IMR-90 (cell line): ENCODE measurements at regions not wholly inside any gene's neighbourhood (a gene's known extent, or its start where the extent isn't known, plus 50 kb on each side); places are given as distances from the start of the nearest gene placed in this dataset.

Source experiments
- ATAC-seq: fragments of 200-7000 bp; cut with Tn5 transposase; 2 replicates; pipeline ENCODE4 v1.9.1; 2020; ENCODE audit warnings: low read depth, mild to moderate bottlenecking, moderate library complexity
- BruUV-seq: library from RNA; stranded (reverse); fragments of 400-500 nt; replicated peaks from 2 replicates; lab custom pipeline; 2021; lab: Mats Ljungman, UMichigan
- CTCF ChIA-PET: fragments of 300-600 bp; formaldehyde crosslinking; extraction: SDS; loops from one replicate; lab custom pipeline; 2021; ENCODE audit warnings: antibody characterized with exemption; lab: Yijun Ruan, JAX
- POLR2A ChIA-PET: fragments of 300-600 bp; sonication (Branson Sonifier 250); formaldehyde crosslinking; loops from one replicate; lab custom pipeline; 2022; ENCODE audit warnings: antibody characterized with exemption; ENCODE audit not compliant: unreplicated experiment; lab: Charles Lee
- DNase-seq: peaks from one replicate; pipeline ENCODE4 v3.0.0; 2013
- H2AFZ ChIP-seq: replicated peaks from 2 replicates; pipeline ENCODE3; 2013; ENCODE audit warnings: low read length, mild to moderate bottlenecking; ENCODE audit not compliant: poor library complexity
- H2AK5ac ChIP-seq: 2 replicates; pipeline ENCODE4 v1.6.1; 2013; ENCODE audit warnings: low read depth, low read length, inconsistent platforms
- H2AK9ac ChIP-seq: replicated peaks from 2 replicates; pipeline ENCODE3; 2013; ENCODE audit warnings: mild to moderate bottlenecking, low read depth, low read length, moderate library complexity; ENCODE audit not compliant: poor library complexity
- H2BK120ac ChIP-seq: 2 replicates; pipeline ENCODE4 v1.6.1; 2013; ENCODE audit warnings: low read depth, low read length, inconsistent platforms
- H2BK15ac ChIP-seq: 3 replicates; pipeline ENCODE4 v1.6.1; 2013; ENCODE audit warnings: low read depth, low read length, inconsistent platforms
- H2BK20ac ChIP-seq: 2 replicates; pipeline ENCODE4 v1.6.1; 2013; ENCODE audit warnings: low read depth, mild to moderate bottlenecking, inconsistent platforms, low read length, moderate library complexity
- H2BK5ac ChIP-seq: 2 replicates; pipeline ENCODE4 v1.6.1; 2013; ENCODE audit warnings: mild to moderate bottlenecking, low read depth, low read length, inconsistent platforms; ENCODE audit not compliant: poor library complexity, severe bottlenecking
- H3K14ac ChIP-seq: replicated peaks from 2 replicates; pipeline ENCODE4 v1.6.1; 2013; ENCODE audit warnings: low read depth, low read length, inconsistent platforms
- H3K18ac ChIP-seq: 2 replicates; pipeline ENCODE4 v1.6.1; 2013; ENCODE audit warnings: low read depth, low read length, control low read depth
- H3K23ac ChIP-seq: 2 replicates; pipeline ENCODE4 v1.6.1; 2013; ENCODE audit warnings: low read depth, low read length, inconsistent platforms
- H3K27ac ChIP-seq: 2 replicates; pipeline ENCODE4 v1.5.1; 2013; ENCODE audit warnings: mild to moderate bottlenecking, control low read depth, low read length; ENCODE audit not compliant: insufficient read depth
- H3K27me3 ChIP-seq: 2 replicates; pipeline ENCODE4 v1.6.1; 2013; ENCODE audit warnings: low read length; ENCODE audit not compliant: control insufficient read depth, insufficient read depth
- H3K36me3 ChIP-seq: 2 replicates; pipeline ENCODE4 v1.6.1; 2013; ENCODE audit warnings: low read length, mixed read lengths; ENCODE audit not compliant: control insufficient read depth, insufficient read depth
- H3K4ac ChIP-seq: 2 replicates; pipeline ENCODE4 v1.6.1; 2013; ENCODE audit warnings: low read depth, low read length, inconsistent platforms
- H3K4me1 ChIP-seq: 2 replicates; pipeline ENCODE4 v1.6.1; 2013; ENCODE audit warnings: low read length, mixed read lengths; ENCODE audit not compliant: control insufficient read depth, insufficient read depth
- H3K4me2 ChIP-seq: 2 replicates; pipeline ENCODE4 v1.6.1; 2013; ENCODE audit warnings: low read depth, mild to moderate bottlenecking, control low read depth, low read length, moderate library complexity
- H3K4me3 ChIP-seq: 2 replicates; pipeline ENCODE4 v1.5.1; 2013; ENCODE audit warnings: low read depth, mild to moderate bottlenecking, control low read depth, low read length, moderate library complexity; ENCODE audit not compliant: insufficient read depth
- H3K56ac ChIP-seq: 2 replicates; pipeline ENCODE4 v1.6.1; 2013; ENCODE audit warnings: low read length, inconsistent platforms; ENCODE audit not compliant: insufficient read depth; ENCODE audit errors: extremely low read depth
- H3K79me1 ChIP-seq, 2 experiments: 2 replicates each; pipeline ENCODE4 v1.6.1; 2013; ENCODE audit warnings: low read length in 2 of 2, inconsistent platforms in 1 of 2, low read depth in 1 of 2
- H3K9ac ChIP-seq: 2 replicates; pipeline ENCODE4 v1.6.1; 2013; ENCODE audit warnings: low read depth, low read length, control low read depth
- H3K9me1 ChIP-seq: 2 replicates; pipeline ENCODE4 v1.6.1; 2013; ENCODE audit warnings: low read length, inconsistent platforms; ENCODE audit not compliant: insufficient read depth
- H3K9me3 ChIP-seq: 2 replicates; pipeline ENCODE4 v1.6.1; 2013; ENCODE audit warnings: low read length; ENCODE audit not compliant: control insufficient read depth, insufficient read depth
- H4K20me1 ChIP-seq: 2 replicates; pipeline ENCODE4 v1.6.1; 2013; ENCODE audit warnings: low read length, inconsistent platforms; ENCODE audit not compliant: insufficient read depth
- H4K5ac ChIP-seq: 2 replicates; pipeline ENCODE4 v1.6.1; 2013; ENCODE audit warnings: mild to moderate bottlenecking, low read depth, low read length, control low read depth
- H4K8ac ChIP-seq, 2 experiments: 2 replicates each; pipeline ENCODE4 v1.6.1; 2013; ENCODE audit warnings: low read depth in 2 of 2, low read length in 2 of 2, control low read depth in 1 of 2, inconsistent platforms in 1 of 2
- H4K91ac ChIP-seq: 2 replicates; pipeline ENCODE4 v1.6.1; 2013; ENCODE audit warnings: low read depth, low read length, inconsistent platforms; ENCODE audit not compliant: insufficient read depth
- CEBPB ChIP-seq: IDR thresholded peaks from 2 replicates; pipeline ENCODE4 v1.6.1; 2012; ENCODE audit warnings: low read depth, low read length, improper control_type of control experiment
- CHD1 ChIP-seq: IDR thresholded peaks from 2 replicates; pipeline ENCODE4 v1.6.1; 2012; ENCODE audit warnings: low read depth, low read length, improper control_type of control experiment
- WGBS, 2 experiments: methylation state at CpG; one replicate each; pipeline versions ENCODE4 v1.1.5 to v1.1.7; 2013; ENCODE audit warnings: missing lambda C conversion rate in 2 of 2; ENCODE audit not compliant: insufficient read length in 1 of 2; ENCODE audit errors: extremely low coverage in 2 of 2; 5-methylcytosine and 5-hydroxymethylcytosine counted together
- dilution Hi-C: fragments of 300-500 bp; cut with HindIII; formaldehyde crosslinking; loops from one replicate; pipeline ENCODE4 v1.14.3; 2018; ENCODE audit warnings: low sequenced_read_pairs; ENCODE audit not compliant: unreplicated experiment
- in situ Hi-C: fragments of 300-500 bp; cut with MboI; formaldehyde crosslinking; loops from 3 replicates; pipeline ENCODE4 v1.14.3; 2019; ENCODE audit warnings: low sequenced_read_pairs, inconsistent platforms, mixed read lengths
- intact Hi-C: fragments of 100-400 bp; cut with micrococcal nuclease; formaldehyde crosslinking; loops from 2 replicates; pipeline ENCODE4 v1.10.0; 2022

GRCh38 chr5:168214886-168215285, 76.6 kb upstream of the WWC1 start:
- Histone ChIP-seq H2BK120ac (no peak overlapping the region), H3K14ac (no peak overlapping the region), H4K5ac (no peak overlapping the region), H3K9me3 (no peaks in the 10 kb centered on the region), H2BK5ac (no peak overlapping the region), H3K79me1 (no peaks in the 10 kb centered on the region), H2AK5ac (no peak overlapping the region), H2AFZ (no peak overlapping the region), H3K27ac (no peak overlapping the region), H2AK9ac (no peak overlapping the region), H4K8ac (no peak overlapping the region), H4K91ac (no peak overlapping the region), H2BK15ac (no peak overlapping the region), H3K56ac (no peak overlapping the region), H3K9me1 (no peaks in the 10 kb centered on the region), H3K4me2 (no peak overlapping the region), H2BK20ac (no peak overlapping the region), H3K4ac (no peak overlapping the region), H3K4me3 (no peak overlapping the region), H3K27me3 (no peaks in the 10 kb centered on the region; the same call in 1 of the 2 replicates), H3K9ac (no peak overlapping the region), H3K36me3 (no peaks in the 10 kb centered on the region), H4K20me1 (no peaks in the 10 kb centered on the region), H3K18ac (no peak overlapping the region), H3K4me1 (no peaks in the 10 kb centered on the region), H3K23ac (no peak overlapping the region)
- no peak for DNase-seq
- ChIA-PET POLR2A (no interaction called here), CTCF (no interaction called here)
- WGBS, 2 experiments = 88% methylated on average over 8 of the region's 13 CpGs; no CpG with 5 or more reads in 1 of the 2 experiments
- in situ Hi-C loops (loop anchor here (5.0 kb wide), 1 partner anchor 633 kb away; no protein-coding TSS in a partner anchor), dilution Hi-C loops (no loop called here), intact Hi-C loops (no loop called here)
- ATAC-seq = no peak
- no peak for TF ChIP-seq CEBPB
- TF ChIP-seq CHD1 = no peak
- BruUV-seq = no TSS peak
